NCI-H774 (cell line): ENCODE measurements at regions not wholly inside any gene's neighbourhood (a gene's known extent, or its start where the extent isn't known, plus 50 kb on each side); places are given as distances from the start of the nearest gene placed in this dataset.
A peak's percentile ranks its signal among the peaks of the same experiment; 100 is the strongest.

Source experiments
- DNase-seq: peaks from one replicate; lab custom pipeline; 2025; lab: John Stamatoyannopoulos, UW

DNA sequence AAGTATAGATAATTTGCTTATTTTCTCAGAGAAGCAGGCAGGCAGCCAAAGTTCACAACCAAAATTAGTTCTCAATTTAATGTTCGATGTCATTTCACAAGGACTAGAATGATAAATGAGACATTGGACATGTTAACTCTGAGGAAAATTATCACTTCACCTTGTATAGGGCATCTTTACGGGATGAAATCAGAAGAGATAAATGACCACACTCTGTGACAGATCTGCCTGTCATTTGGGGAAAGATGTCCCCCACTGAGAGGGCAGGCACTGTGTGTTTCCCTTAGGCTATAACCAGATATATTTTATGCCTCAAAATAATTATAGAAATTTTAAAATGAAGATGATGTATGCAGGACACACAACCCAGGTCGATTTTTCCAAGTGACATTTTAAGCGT is 642.9 kb downstream of the BRINP3 start:
- DNase-seq, result peak; percentile 32

DNA sequence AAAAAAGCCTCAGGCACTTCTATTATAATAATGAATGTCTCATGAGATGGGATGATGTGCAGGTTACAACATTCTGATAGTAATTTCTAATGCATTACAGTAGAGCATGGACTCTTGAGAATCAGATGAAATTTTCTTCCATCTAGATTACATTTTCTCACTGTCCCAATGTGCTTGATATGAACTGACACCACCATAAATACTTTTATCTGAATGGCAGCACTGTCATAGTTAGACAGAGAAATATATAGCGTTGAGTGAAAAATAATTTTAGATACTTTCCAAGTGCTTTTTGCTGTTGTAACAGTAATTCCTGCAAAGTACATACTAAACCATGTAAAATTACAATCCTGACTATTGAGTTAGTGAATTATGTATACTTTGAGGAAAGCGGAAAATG is 630.1 kb downstream of the BRINP3 start:
- no peak for DNase-seq

DNA sequence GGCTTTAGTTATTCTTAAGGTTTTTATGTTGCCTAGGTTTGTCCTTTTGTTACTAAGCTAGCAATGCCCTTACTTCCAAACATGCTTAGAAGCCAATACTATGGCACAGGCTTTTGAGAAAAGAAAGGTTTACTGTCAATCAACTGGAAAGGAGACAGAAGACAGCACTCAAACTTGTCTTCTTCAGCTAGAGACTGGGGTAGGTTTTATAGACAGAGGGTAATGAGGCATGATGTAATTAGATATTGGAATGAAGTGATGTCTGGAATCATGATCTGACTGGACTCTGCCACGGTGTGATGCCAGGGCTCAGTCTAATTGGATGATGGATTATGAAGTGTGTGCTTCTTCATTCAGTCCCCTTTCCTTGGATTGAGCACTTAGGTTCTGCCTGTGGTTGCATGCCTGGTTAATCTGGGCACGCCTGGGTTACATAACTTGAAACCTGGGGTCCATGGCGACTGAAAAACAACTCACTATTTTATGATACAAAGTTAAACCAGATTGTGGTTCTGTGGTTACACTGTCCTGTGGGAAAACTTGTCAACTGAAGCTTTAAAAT is 625.8 kb downstream of the BRINP3 start:
- no peak for DNase-seq

DNA sequence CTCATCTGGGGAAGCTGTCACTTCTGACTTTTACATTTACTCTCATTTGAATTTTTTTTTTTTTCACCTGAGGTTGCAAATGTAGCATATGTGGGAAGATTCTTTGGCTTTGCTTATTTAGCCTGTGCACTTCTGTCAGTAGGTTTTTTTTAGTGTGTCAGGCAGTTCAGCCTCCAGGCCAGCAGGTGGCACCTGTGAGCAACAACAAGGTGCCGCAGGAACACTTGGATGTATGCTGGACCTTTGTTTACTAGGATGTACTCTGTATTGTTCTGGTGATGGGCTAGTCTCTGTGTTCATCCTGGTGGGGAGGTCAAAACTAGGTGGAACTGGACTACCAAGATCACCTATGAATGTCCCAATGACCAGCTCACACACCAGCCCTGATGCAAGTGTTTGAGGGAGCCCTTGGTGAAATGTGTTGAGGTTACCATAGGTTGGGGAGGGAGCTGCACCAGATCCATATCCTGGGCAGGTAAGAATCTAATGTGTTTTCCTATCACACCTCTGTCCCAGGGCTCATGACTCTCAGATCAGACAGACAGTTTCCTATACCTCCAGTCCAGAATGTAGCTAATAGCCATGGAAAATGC is 618.2 kb downstream of the BRINP3 start:
- no peak for DNase-seq

DNA sequence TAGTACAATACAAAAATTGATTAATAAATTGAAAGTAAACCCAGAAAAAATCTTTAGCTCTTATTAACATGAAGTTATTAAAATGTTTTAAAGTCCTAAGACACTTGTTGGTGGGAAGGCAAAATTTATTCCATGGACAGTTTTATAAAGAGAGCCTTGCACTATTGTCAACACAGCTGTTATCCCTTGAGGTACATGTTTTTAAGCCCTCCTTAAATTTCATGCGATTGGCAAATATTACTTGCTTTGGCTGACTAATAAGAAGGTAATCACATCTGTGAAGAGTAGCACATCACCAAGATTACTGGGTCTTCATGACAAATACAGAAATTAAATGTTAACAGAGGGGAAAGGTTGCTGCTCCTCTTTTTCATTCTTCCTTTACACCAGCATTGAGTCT is 611.1 kb downstream of the BRINP3 start:
- no peak for DNase-seq

DNA sequence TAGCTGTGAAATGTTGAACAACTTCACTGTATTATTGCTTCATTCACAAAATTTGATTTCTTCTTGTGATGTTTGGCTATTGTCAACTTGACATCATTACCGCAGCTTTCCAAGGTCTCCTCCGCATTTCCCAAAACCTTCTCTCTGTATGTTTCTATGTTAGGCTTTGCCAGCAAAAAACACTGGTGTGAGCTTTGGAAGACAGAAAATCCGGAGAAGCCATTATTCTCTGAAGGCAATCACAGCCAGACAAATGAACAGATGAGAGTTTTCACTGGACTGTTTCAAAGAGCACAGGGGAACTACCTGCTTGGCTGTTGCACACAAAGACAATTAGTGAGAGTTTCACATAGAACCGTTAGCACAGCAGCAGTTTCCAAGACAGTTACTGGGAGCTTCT is 609.6 kb downstream of the BRINP3 start:
- no peak for DNase-seq

GRCh38 chr1:189874715-189875435 is 602.8 kb downstream of the BRINP3 start:
- DNase-seq, result no peak

- DNase-seq, result no peak
These were observed 597.5 kb downstream of the BRINP3 start for GRCh38 chr1:189880135-189880534.

- no peak for DNase-seq
These were observed 577.8 kb downstream of the BRINP3 start for GRCh38 chr1:189899686-189900425.

GRCh38 chr1:189904509-189904908 is 573.2 kb downstream of the BRINP3 start:
- no peak for DNase-seq

DNA sequence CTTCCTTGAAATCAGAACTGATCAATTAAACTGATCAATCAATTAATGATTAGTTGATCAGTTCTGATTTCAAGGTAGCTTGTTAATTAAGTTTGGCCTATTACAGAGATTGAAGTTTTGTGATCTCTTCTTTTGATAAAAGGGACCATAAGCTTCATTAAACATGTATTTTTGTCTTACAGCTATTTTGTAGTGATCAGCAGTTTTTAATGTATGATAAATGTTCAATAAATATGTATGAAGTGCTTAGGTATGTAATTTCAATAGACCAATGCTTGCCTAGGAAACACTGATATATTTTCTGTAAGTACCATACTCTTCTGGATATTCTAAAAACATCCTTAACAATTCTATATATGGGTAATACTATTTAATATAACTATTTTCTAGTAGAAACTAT is 569.6 kb downstream of the BRINP3 start:
- no peak for DNase-seq

- no peak for DNase-seq
These were observed 556.1 kb downstream of the BRINP3 start for GRCh38 chr1:189921613-189922012.

- DNase-seq, result no peak
These were observed 550.0 kb downstream of the BRINP3 start for GRCh38 chr1:189927641-189928040.

DNA sequence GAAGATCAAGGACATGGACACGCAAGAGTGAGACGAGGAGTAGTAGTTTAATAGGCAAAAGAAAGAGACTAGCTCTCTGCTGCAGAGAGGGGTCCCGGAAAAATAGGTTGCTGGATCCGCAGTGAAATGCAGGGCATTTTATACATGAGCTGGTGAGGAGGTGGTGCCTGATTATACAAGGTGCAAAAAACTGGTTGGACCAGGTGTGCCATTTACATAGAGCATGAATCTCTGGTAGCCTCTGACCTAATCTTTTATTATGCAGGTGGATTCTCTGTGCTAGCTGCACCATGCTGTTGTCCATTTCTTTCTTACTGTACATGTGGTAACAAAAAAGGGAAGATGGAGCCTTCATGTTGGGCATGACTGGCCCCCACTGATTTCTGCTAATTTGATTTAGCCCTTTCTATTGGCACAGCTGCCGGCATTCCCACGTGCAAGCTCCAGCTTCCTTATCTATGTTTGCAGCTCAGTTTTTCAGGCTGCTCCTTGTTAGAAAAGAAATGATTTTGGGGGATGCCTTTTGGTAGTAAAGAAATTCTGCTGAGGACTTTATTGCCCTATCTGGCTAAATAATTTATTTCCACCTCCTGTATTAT is 548.1 kb downstream of the BRINP3 start:
- no peak for DNase-seq

GRCh38 chr1:189936861-189937260 is 540.8 kb downstream of the BRINP3 start:
- no peak for DNase-seq

DNA sequence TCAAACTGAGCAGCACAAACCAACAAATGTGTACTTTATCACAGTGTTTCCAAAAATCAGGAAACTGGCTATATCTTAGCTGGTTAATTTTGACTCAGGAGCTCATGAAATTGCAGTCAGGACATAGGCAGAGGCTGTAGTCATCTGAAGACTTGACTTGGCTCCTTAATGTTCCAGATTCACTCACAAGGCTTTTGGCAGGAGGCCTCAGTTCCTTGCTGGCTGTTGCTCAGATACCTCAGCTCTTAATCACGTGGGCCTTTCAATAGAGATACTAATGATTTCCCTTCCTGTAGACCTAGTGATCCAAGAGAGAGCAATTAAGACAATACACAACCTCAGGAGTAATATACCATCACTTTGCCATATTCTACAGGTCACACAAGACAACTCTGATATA is 537.7 kb downstream of the BRINP3 start:
- DNase-seq, result no peak

GRCh38 chr1:189941922-189942321 is 535.7 kb downstream of the BRINP3 start:
- DNase-seq, result no peak

GRCh38 chr1:189958756-189959155 is 518.9 kb downstream of the BRINP3 start:
- DNase-seq, result no peak

DNA sequence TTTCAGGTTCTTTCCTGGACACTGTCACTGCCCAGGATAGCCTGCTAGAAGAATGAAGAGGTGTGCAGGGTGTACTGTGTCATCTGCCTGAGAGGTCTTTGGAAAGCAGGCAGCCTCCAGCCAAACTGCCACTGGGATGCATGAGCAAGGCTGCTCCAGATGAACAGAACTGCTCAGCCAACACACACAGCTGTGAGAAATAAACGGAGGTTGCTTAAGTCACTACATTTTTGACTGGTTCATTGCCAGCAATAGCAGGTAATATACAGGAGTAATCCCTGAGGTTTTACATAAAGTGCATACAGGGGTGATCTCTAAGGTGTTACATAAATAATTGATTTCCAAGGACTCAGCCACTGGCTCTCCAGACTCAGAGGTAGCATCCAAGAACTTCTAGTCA is 516.9 kb downstream of the BRINP3 start:
- no peak for DNase-seq

DNA sequence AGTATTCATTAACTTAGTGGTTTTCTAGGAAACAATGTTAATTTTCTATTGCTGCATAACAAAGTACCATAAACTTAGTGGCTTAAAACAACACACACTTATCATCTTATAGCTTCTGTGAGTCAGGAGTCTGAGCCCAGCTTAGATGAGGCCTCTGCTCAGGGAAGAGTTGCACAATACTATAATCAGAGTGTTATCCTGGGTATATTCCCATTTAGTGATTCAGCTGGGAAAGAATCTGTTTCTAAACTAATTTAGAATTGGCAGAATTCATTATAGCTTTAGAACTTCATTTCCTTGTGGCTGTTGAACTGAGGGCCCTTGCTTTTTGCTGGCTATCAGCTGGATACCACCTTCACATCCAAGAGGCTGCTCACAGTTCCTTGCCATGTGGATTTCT is 515.5 kb downstream of the BRINP3 start:
- DNase-seq, result no peak

DNA sequence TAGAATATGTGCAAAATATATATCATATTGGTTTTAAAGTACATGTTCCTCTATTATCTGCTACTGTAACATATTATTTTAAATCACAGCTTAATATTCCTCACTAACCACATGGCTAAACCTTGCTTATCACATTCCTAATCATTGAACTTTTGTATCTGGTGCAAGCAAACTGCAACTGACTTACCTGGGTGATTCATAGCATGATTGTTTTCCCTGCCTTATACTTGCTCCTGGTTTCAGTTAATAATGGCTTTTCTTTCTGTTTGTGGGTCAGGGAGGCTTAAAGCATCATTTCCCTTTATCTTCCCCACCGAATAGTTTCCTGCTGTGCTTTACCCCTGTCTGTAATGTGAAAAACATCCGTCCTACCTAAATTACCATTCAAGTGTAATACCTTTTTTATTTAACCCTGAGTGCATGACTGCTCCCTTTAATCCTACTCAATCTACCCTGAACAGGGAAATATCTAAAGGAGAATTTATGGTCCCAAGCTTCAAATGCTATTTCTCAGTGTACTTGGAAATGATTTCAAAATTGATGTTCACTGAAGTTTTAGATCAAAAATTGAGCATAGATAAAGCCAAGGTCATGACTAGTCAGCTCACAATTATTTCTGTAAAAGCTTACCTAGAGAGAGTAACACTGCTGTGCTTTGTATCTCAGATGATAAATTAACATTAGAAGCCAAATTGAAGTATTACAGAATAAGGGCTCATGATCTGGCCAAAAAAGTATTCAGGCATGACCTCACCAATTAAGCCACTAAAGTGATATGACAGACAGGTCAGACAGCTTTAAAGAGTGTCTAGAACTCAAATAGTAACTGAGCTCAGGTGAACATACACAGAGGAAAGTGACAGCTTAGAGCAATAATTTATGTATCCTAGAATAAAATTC is 507.1 kb downstream of the BRINP3 start:
- DNase-seq, result no peak

- no peak for DNase-seq
These were observed 506.0 kb downstream of the BRINP3 start for GRCh38 chr1:189971656-189972055.
